H1 (cell line): ENCODE measurements at regions not wholly inside any gene's neighbourhood (a gene's known extent, or its start where the extent isn't known, plus 50 kb on each side); places are given as distances from the start of the nearest gene placed in this dataset.

ENCODE experiments used
- CTCF ChIP-seq, 3 experiments: IDR thresholded peaks; 1 replicate in 2 of 3; 2 replicates in 1 of 3; pipeline versions ENCODE4 v1.5.1 to v1.6.1; 2011; ENCODE audit warnings: low read length in 3 of 3, mild to moderate bottlenecking in 3 of 3, inconsistent platforms in 2 of 3, low read depth in 1 of 3, moderate library complexity in 1 of 3; ENCODE audit not compliant: insufficient read depth in 1 of 3; ENCODE audit errors: control extremely low read depth in 1 of 3
- TAF1 ChIP-seq: IDR thresholded peaks from 2 replicates; pipeline ENCODE4 v1.6.1; 2011; ENCODE audit warnings: mild to moderate bottlenecking, low read depth, low read length
- TF ChIP-seq, protein P1 (sequence below): IDR thresholded peaks from 2 replicates; pipeline ENCODE4 v1.6.1; 2011; ENCODE audit warnings: low read length, improper control_type of control experiment

DNA sequence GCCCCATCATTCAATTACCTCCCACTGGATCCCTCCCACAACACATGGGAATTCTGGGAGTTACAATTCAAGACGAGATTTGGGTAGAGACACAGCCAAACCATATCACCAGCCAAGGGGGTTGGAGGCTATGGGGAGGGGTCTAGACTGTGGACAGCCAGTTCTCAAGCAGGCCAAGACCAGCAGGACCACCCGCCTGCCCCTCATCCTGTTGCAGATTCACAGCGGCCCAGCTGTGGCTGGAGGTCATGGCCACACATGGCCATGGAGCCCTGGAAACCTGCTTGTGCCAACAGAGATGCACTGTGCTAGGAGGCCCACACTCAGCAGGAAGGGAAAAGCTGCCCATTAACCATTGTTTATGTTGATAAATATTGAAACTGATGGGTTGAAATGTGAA, 240.5 kb downstream of the TTLL2 start:
- TF ChIP-seq CTCF (IDR thresholded peaks at IDR 0.05; ENCODE audit: control extremely low read depth in 1 of 3, insufficient read depth in 1 of 3, low read depth in 1 of 3, low read length in 3 of 3) (no peak), TAF1 (no peak)
- TF ChIP-seq, protein P1, sequence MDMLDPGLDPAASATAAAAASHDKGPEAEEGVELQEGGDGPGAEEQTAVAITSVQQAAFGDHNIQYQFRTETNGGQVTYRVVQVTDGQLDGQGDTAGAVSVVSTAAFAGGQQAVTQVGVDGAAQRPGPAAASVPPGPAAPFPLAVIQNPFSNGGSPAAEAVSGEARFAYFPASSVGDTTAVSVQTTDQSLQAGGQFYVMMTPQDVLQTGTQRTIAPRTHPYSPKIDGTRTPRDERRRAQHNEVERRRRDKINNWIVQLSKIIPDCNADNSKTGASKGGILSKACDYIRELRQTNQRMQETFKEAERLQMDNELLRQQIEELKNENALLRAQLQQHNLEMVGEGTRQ: no peak
